ENCODE measurements at regions not wholly inside any gene's neighbourhood (a gene's known extent, or its start where the extent isn't known, plus 50 kb on each side); places are given as distances from the start of the nearest gene placed in this dataset.

- Histone ChIP-seq H3K4me1 (no peaks in the 10 kb centered on the region), H3K9me3 (peaks cover 0 to 17% (median 0%) of the 10 kb centered on the region in 11 donors), H3K27me3 (peaks cover 0 to 8% (median 4%) of the 10 kb centered on the region in 7 donors), H3K4me3 (no peak overlapping the region), H3K27ac (no peak overlapping the region), H3K36me3 (no peaks in the 10 kb centered on the region)
- WGBS, 2 donors: 88 to 91% methylated on average over 15 of the region's 15 CpGs
- no peak for ATAC-seq
- no peak for TF ChIP-seq CTCF (IDR thresholded peaks at IDR 0.05)
- DNase-seq: no peak
- intact Hi-C loops (cut with DNase I): no loop called here
Observed at GRCh38 chr19:29454109-29454508, 71.7 kb upstream of the VSTM2B start.

- 79 to 84% methylated on average over 1 of the region's 1 CpG for WGBS, 2 donors
- no peaks in the 10 kb centered on the region for H3K36me3 ChIP-seq
- H3K4me1 ChIP-seq: no peaks in the 10 kb centered on the region
- peaks cover 0 to 8% (median 0%) of the 10 kb centered on the region in 7 donors for H3K27me3 ChIP-seq
- ATAC-seq (no peak), DNase-seq (no peak)
- no peak overlapping the region for H3K27ac ChIP-seq
- H3K9me3 ChIP-seq: peaks cover 0 to 17% (median 0%) of the 10 kb centered on the region in 11 donors
- H3K4me3 ChIP-seq: no peak overlapping the region
- no peak for TF ChIP-seq CTCF (IDR thresholded peaks at IDR 0.05)
- intact Hi-C loops (cut with DNase I): no loop called here
Observed at GRCh38 chr19:29457413-29457812, 68.4 kb upstream of the VSTM2B start.

- H3K4me3 ChIP-seq: no peak overlapping the region
- H3K9me3 ChIP-seq: peaks cover 0 to 23% (median 3%) of the 10 kb centered on the region in 11 donors
- intact Hi-C loops (cut with DNase I): no loop called here
- DNase-seq (no peak), ATAC-seq (no peak)
- 63 to 65% methylated on average over 5 of the region's 5 CpGs for WGBS, 2 donors
- no peaks in the 10 kb centered on the region for H3K4me1 ChIP-seq
- TF ChIP-seq CTCF (IDR thresholded peaks at IDR 0.05): peak in 2 of 9 donors; percentile 5 to 22
- no peaks in the 10 kb centered on the region for H3K36me3 ChIP-seq
- no peak overlapping the region for H3K27ac ChIP-seq
- no peaks in the 10 kb centered on the region for H3K27me3 ChIP-seq
Observed at GRCh38 chr19:29467824-29468401, 57.9 kb upstream of the VSTM2B start.

- no peaks in the 10 kb centered on the region for H3K36me3 ChIP-seq
- no peak for ATAC-seq
- no peak overlapping the region for H3K27ac ChIP-seq
- 65 to 66% methylated on average over 12 of the region's 12 CpGs for WGBS, 2 donors
- DNase-seq: no peak
- intact Hi-C loops (cut with DNase I): no loop called here
- H3K9me3 ChIP-seq: peaks cover 0 to 7% (median 0%) of the 10 kb centered on the region in 11 donors
- no peak overlapping the region for H3K4me3 ChIP-seq
- peaks cover 0 to 30% (median 13%) of the 10 kb centered on the region in 7 donors for H3K27me3 ChIP-seq
- TF ChIP-seq CTCF (IDR thresholded peaks at IDR 0.05): no peak
- H3K4me1 ChIP-seq: no peaks in the 10 kb centered on the region
Observed at GRCh38 chr19:29475469-29475868, 50.3 kb upstream of the VSTM2B start.
